ENCODE measurements at regions not wholly inside any gene's neighbourhood (a gene's known extent, or its start where the extent isn't known, plus 50 kb on each side); places are given as distances from the start of the nearest gene placed in this dataset.

GRCh38 chr1:193348091-193348768 is 161.8 kb upstream of the B3GALT2 start:
- peak; percentile 88 for ATAC-seq
- TF ChIP-seq ESRRG (CRISPR knock-in tag; IDR thresholded peaks at IDR 0.05) (no peak), ZC3H10 (CRISPR knock-in tag; IDR thresholded peaks at IDR 0.05) (no peak), ARNTL (CRISPR knock-in tag; IDR thresholded peaks at IDR 0.05; ENCODE audit: borderline replicate concordance, low read depth) (no peak), ISL1 (CRISPR knock-in tag; IDR thresholded peaks at IDR 0.05) (no peak), CSRNP3 (CRISPR knock-in tag; IDR thresholded peaks at IDR 0.05) (no peak), ZNF8 (CRISPR knock-in tag; IDR thresholded peaks at IDR 0.05) (no peak), CSDC2 (CRISPR knock-in tag; IDR thresholded peaks at IDR 0.05) (no peak), BACH2 (CRISPR knock-in tag; IDR thresholded peaks at IDR 0.05; ENCODE audit: borderline replicate concordance) (no peak), ZFP30 (CRISPR knock-in tag; IDR thresholded peaks at IDR 0.05) (no peak), POU6F1 (CRISPR knock-in tag; IDR thresholded peaks at IDR 0.05; ENCODE audit: borderline replicate concordance, low read depth) (no peak), GLIS3 (CRISPR knock-in tag; IDR thresholded peaks at IDR 0.05) (no peak)

- no peak for TF ChIP-seq RARB (CRISPR knock-in tag; IDR thresholded peaks at IDR 0.05)
- no peak for TF ChIP-seq CSRNP3 (CRISPR knock-in tag; IDR thresholded peaks at IDR 0.05)
- TF ChIP-seq ZNF565 (CRISPR knock-in tag; conservative IDR thresholded peaks at IDR 0.05; ENCODE audit: low read depth): no peak
- TF ChIP-seq TSHZ2 (CRISPR knock-in tag; IDR thresholded peaks at IDR 0.05): no peak
- no peak for TF ChIP-seq CSDC2 (CRISPR knock-in tag; IDR thresholded peaks at IDR 0.05)
- no peak for TF ChIP-seq PPARA (CRISPR knock-in tag; IDR thresholded peaks at IDR 0.05; ENCODE audit: borderline replicate concordance)
- no peak for TF ChIP-seq ISL1 (CRISPR knock-in tag; IDR thresholded peaks at IDR 0.05)
- TF ChIP-seq OSR1 (CRISPR knock-in tag; IDR thresholded peaks at IDR 0.05): no peak
- TF ChIP-seq ZC3H10 (CRISPR knock-in tag; IDR thresholded peaks at IDR 0.05): no peak
- no peak for TF ChIP-seq ZNF8 (CRISPR knock-in tag; IDR thresholded peaks at IDR 0.05)
- TF ChIP-seq GLIS3 (CRISPR knock-in tag; IDR thresholded peaks at IDR 0.05): no peak
- TF ChIP-seq TCF4 (CRISPR knock-in tag; IDR thresholded peaks at IDR 0.05; ENCODE audit: borderline replicate concordance): no peak
- TF ChIP-seq ZFP3 (CRISPR knock-in tag; IDR thresholded peaks at IDR 0.05): no peak
- no peak for TF ChIP-seq CREB5 (CRISPR knock-in tag; IDR thresholded peaks at IDR 0.05; ENCODE audit: low read depth)
- TF ChIP-seq ZFP30 (CRISPR knock-in tag; IDR thresholded peaks at IDR 0.05): no peak
- TF ChIP-seq ZNF70 (CRISPR knock-in tag; IDR thresholded peaks at IDR 0.05): no peak
- no peak for TF ChIP-seq POU6F1 (CRISPR knock-in tag; IDR thresholded peaks at IDR 0.05; ENCODE audit: borderline replicate concordance, low read depth)
- TF ChIP-seq TOX (CRISPR knock-in tag; IDR thresholded peaks at IDR 0.05; ENCODE audit: borderline replicate concordance): no peak
- no peak for ATAC-seq
These were observed 159.7 kb upstream of the B3GALT2 start for GRCh38 chr1:193346085-193346484.
